Activated T-helper 2 cell treated with anti-CD3 and anti-CD28 coated beads, Interferon-gamma antibody, Interleukin-2, Interleukin-4, amounts not matched to agents 10 μg/mL and 5 μg/mL and 100 μg/mL, durations not matched to agents 14 hours and 24 hours and 36 hours (primary cell): ENCODE measurements at regions not wholly inside any gene's neighbourhood (a gene's known extent, or its start where the extent isn't known, plus 50 kb on each side); places are given as distances from the start of the nearest gene placed in this dataset.

Source experiments
- DNase-seq: peaks from one replicate; pipeline ENCODE4 v3.0.0; 2021; ENCODE audit warnings: low spot score
- H3K27ac Mint-ChIP-seq: one replicate; pipeline ENCODE4 v1.8.0; 2021; ENCODE audit warnings: mixed read lengths
- H3K27me3 Mint-ChIP-seq: one replicate; pipeline ENCODE4 v1.8.0; 2021; ENCODE audit warnings: low read depth, mixed read lengths
- H3K36me3 Mint-ChIP-seq: one replicate; pipeline ENCODE4 v1.8.0; 2021; ENCODE audit warnings: low read depth, mixed read lengths
- H3K4me1 Mint-ChIP-seq: one replicate; pipeline ENCODE4 v1.8.0; 2021; ENCODE audit warnings: low read depth, mixed read lengths
- H3K4me3 Mint-ChIP-seq: one replicate; pipeline ENCODE4 v1.8.0; 2021; ENCODE audit warnings: low read depth, mild to moderate bottlenecking, moderate library complexity, mixed read lengths
- H3K9me3 Mint-ChIP-seq: one replicate; pipeline ENCODE4 v1.8.0; 2021; ENCODE audit warnings: mixed read lengths
- intact Hi-C: fragments of 100-400 bp; cut with micrococcal nuclease; formaldehyde crosslinking; loops from one replicate; pipeline ENCODE4 v1.15.1; 2023

GRCh38 chr3:106756901-106757300, 620.3 kb upstream of the CCDC54 start:
- no peak for DNase-seq
- H3K9me3 Mint-ChIP-seq = peaks cover 18% of the 10 kb centered on the region
- no peaks in the 10 kb centered on the region for H3K36me3 Mint-ChIP-seq
- H3K27me3 Mint-ChIP-seq = no peaks in the 10 kb centered on the region
- no peaks in the 10 kb centered on the region for H3K4me1 Mint-ChIP-seq
- H3K4me3 Mint-ChIP-seq = no peak overlapping the region
- intact Hi-C loops = no loop called here
- H3K27ac Mint-ChIP-seq = no peak overlapping the region

DNA sequence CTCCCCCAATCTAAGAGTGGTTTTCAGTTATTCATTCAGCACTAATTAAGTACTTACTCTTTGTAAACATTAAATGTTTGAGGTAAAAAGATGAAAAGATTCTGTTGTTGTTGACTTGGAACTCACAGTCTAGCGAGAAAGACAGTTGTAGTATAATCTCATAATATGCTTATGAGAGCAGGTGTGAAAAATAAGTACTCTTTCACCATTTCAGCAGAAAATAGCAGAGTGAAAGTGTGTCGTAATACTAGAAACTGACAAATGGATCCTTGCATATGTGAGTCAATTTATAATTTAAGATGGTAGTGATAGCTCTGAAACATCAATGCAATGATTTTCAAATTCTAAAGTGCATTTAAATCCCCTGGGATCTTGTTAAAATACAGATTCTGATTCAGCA, 618.8 kb upstream of the CCDC54 start:
- Mint-ChIP-seq H3K27me3 (no peaks in the 10 kb centered on the region), H3K4me3 (no peak overlapping the region)
- intact Hi-C loops = no loop called here

GRCh38 chr3:106759731-106760130, 617.5 kb upstream of the CCDC54 start:
- intact Hi-C loops = no loop called here
- Mint-ChIP-seq H3K27me3 (no peaks in the 10 kb centered on the region), H3K9me3 (peaks cover 11% of the 10 kb centered on the region), H3K4me3 (no peak overlapping the region), H3K27ac (no peak overlapping the region), H3K4me1 (no peaks in the 10 kb centered on the region), H3K36me3 (no peaks in the 10 kb centered on the region)
- DNase-seq = no peak

More for the DNA sequence above, 618.8 kb upstream of the CCDC54 start:
- Mint-ChIP-seq H3K4me1 (no peaks in the 10 kb centered on the region), H3K36me3 (no peaks in the 10 kb centered on the region), H3K27ac (no peak overlapping the region), H3K9me3 (peaks cover 18% of the 10 kb centered on the region)
- no peak for DNase-seq

- H3K27me3 Mint-ChIP-seq = no peaks in the 10 kb centered on the region
- no peaks in the 10 kb centered on the region for H3K4me1 Mint-ChIP-seq
- H3K27ac Mint-ChIP-seq = no peak overlapping the region
- DNase-seq = no peak
- H3K4me3 Mint-ChIP-seq = no peak overlapping the region
- intact Hi-C loops = no loop called here
- H3K36me3 Mint-ChIP-seq = no peaks in the 10 kb centered on the region
- H3K9me3 Mint-ChIP-seq = no peaks in the 10 kb centered on the region
These were observed 611.9 kb upstream of the CCDC54 start for GRCh38 chr3:106765342-106765741.

GRCh38 chr3:106768941-106769480, 608.2 kb upstream of the CCDC54 start:
- Mint-ChIP-seq H3K36me3 (no peaks in the 10 kb centered on the region), H3K4me1 (no peaks in the 10 kb centered on the region), H3K4me3 (no peak overlapping the region), H3K9me3 (no peaks in the 10 kb centered on the region), H3K27me3 (no peaks in the 10 kb centered on the region), H3K27ac (no peak overlapping the region)
- intact Hi-C loops = no loop called here
- DNase-seq = no peak

DNA sequence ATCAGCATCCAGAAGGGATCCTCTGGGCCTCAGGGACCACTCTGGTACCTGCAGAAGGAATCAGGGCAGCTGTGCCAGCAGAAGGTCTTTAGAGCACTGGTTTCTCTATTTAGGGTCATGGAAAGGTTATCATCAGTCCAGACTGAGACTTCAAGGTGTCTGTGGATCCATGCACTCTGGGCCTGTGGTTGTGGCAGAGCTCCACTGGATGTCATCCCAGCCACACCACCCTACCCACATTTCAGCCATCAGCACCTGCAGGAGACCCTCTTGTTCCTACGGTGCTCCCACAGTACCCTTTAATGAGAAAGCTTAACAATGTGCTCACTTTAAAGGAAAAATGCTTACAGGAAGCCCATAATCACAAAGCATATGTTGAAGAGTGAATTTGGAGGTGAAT, 603.4 kb upstream of the CCDC54 start:
- no peak overlapping the region for H3K27ac Mint-ChIP-seq
- no peaks in the 10 kb centered on the region for H3K9me3 Mint-ChIP-seq
- DNase-seq = no peak
- H3K27me3 Mint-ChIP-seq = no peaks in the 10 kb centered on the region
- no peaks in the 10 kb centered on the region for H3K4me1 Mint-ChIP-seq
- H3K36me3 Mint-ChIP-seq = no peaks in the 10 kb centered on the region
- no peak overlapping the region for H3K4me3 Mint-ChIP-seq
- intact Hi-C loops = no loop called here

GRCh38 chr3:106783231-106783630, 594.0 kb upstream of the CCDC54 start:
- Mint-ChIP-seq H3K4me1 (no peaks in the 10 kb centered on the region), H3K36me3 (no peaks in the 10 kb centered on the region), H3K4me3 (no peak overlapping the region), H3K27me3 (no peaks in the 10 kb centered on the region), H3K27ac (no peak overlapping the region), H3K9me3 (no peaks in the 10 kb centered on the region)
- no peak for DNase-seq
- intact Hi-C loops = no loop called here

DNA sequence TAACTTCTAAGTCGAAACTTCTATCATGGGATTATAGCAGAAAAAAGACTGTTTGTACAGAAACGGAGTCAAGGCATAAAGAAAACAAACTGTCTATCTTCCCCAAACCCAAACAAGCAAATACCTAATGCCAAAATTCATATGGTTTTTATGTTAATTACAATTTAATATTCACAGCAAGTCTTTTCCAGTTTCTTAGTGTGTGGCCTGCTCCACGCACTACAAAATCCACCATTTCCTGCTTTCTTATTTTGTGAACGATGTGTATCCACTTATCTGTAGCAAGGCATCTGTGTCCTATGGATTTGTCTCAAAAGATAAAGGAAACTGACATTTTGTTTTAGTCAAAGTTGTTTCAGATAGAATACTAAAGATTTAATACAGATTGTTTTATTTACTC, 588.0 kb upstream of the CCDC54 start:
- DNase-seq = no peak
- Mint-ChIP-seq H3K9me3 (no peaks in the 10 kb centered on the region), H3K4me1 (no peaks in the 10 kb centered on the region), H3K4me3 (no peak overlapping the region), H3K27ac (no peak overlapping the region), H3K27me3 (peaks cover 1% of the 10 kb centered on the region), H3K36me3 (no peaks in the 10 kb centered on the region)
- intact Hi-C loops = no loop called here

GRCh38 chr3:106792716-106793115, 584.5 kb upstream of the CCDC54 start:
- DNase-seq = no peak

GRCh38 chr3:106794442-106794841, 582.8 kb upstream of the CCDC54 start:
- DNase-seq = no peak
- Mint-ChIP-seq H3K36me3 (no peaks in the 10 kb centered on the region), H3K27me3 (peaks cover 1% of the 10 kb centered on the region), H3K4me3 (no peak overlapping the region), H3K27ac (no peak overlapping the region), H3K4me1 (no peaks in the 10 kb centered on the region), H3K9me3 (no peaks in the 10 kb centered on the region)
- intact Hi-C loops = no loop called here

More at GRCh38 chr3:106792716-106793115, 584.5 kb upstream of the CCDC54 start:
- intact Hi-C loops = no loop called here
- no peak overlapping the region for H3K4me3 Mint-ChIP-seq
- no peaks in the 10 kb centered on the region for H3K36me3 Mint-ChIP-seq
- no peaks in the 10 kb centered on the region for H3K4me1 Mint-ChIP-seq
- no peak overlapping the region for H3K27ac Mint-ChIP-seq
- no peaks in the 10 kb centered on the region for H3K9me3 Mint-ChIP-seq
- H3K27me3 Mint-ChIP-seq = peaks cover 1% of the 10 kb centered on the region

DNA sequence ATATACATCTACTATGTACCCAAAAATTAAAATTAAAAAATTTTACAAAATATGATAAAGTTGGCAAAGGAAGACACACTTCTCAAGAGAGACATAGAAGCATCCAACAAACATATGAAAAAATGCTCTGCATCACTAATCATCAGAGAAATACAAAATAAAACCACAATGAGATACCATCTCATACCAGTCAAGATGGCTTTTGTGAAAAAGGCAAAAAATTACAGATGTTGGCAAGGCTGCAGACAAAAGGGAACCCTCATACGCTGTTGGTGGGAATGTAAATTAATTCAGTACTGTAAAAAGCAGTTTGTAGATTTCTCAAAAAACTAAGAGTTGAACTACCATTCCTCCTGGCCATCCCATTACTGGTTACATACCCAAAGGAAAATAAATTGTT, 581.7 kb upstream of the CCDC54 start:
- intact Hi-C loops = no loop called here

DNA sequence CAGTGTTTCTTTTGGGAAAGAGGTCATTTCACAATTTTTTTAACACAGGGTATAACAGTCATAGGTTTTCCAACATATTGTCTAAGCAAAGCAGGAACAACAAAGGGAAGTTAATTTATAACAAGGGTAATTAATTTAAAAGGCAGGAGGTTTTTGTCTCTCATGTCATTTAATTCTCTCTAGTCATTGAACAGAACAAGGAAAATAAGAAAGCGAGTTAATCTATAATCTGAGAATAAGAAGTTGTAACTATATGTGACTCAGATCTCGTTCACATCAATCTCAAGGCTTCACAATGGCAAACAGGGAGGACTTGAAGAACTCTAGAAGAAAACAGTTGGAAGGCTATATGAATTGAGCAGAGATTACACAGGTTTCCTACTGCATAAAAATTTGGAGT, 579.8 kb upstream of the CCDC54 start:
- Mint-ChIP-seq H3K9me3 (no peaks in the 10 kb centered on the region), H3K4me1 (no peaks in the 10 kb centered on the region), H3K36me3 (no peaks in the 10 kb centered on the region), H3K27ac (no peak overlapping the region), H3K4me3 (no peak overlapping the region), H3K27me3 (peaks cover 1% of the 10 kb centered on the region)
- no peak for DNase-seq
- intact Hi-C loops = no loop called here

More for the DNA sequence above, 581.7 kb upstream of the CCDC54 start:
- peaks cover 1% of the 10 kb centered on the region for H3K27me3 Mint-ChIP-seq
- H3K4me3 Mint-ChIP-seq = no peak overlapping the region
- H3K36me3 Mint-ChIP-seq = no peaks in the 10 kb centered on the region
- H3K4me1 Mint-ChIP-seq = no peaks in the 10 kb centered on the region
- no peaks in the 10 kb centered on the region for H3K9me3 Mint-ChIP-seq
- no peak overlapping the region for H3K27ac Mint-ChIP-seq
- DNase-seq = no peak

GRCh38 chr3:106805625-106806024, 571.6 kb upstream of the CCDC54 start:
- no peak overlapping the region for H3K27ac Mint-ChIP-seq

GRCh38 chr3:106806964-106807363, 570.3 kb upstream of the CCDC54 start:
- DNase-seq = no peak
- Mint-ChIP-seq H3K36me3 (no peaks in the 10 kb centered on the region), H3K9me3 (no peaks in the 10 kb centered on the region), H3K4me1 (no peaks in the 10 kb centered on the region), H3K4me3 (no peak overlapping the region), H3K27me3 (no peaks in the 10 kb centered on the region), H3K27ac (no peak overlapping the region)
- intact Hi-C loops = no loop called here

More at GRCh38 chr3:106805625-106806024, 571.6 kb upstream of the CCDC54 start:
- Mint-ChIP-seq H3K36me3 (no peaks in the 10 kb centered on the region), H3K9me3 (no peaks in the 10 kb centered on the region), H3K27me3 (no peaks in the 10 kb centered on the region), H3K4me1 (no peaks in the 10 kb centered on the region), H3K4me3 (no peak overlapping the region)
- intact Hi-C loops = no loop called here
- no peak for DNase-seq
